GM23248 (cell line): ENCODE measurements at regions not wholly inside any gene's neighbourhood (a gene's known extent, or its start where the extent isn't known, plus 50 kb on each side); places are given as distances from the start of the nearest gene placed in this dataset.
"Not testable (repeated sequence)": the region's sequence is repeated elsewhere in the genome, so short reads cannot be mapped to it uniquely, and the experiment has no call there.

Source experiments
- DNase-seq: peaks from one replicate; pipeline ENCODE4 v3.0.0-alpha.2; 2015
- H2AFZ ChIP-seq: fragments of 200-600 bp; sonication (generic); 2 replicates; pipeline ENCODE4 v1.6.1; 2016; ENCODE audit warnings: antibody characterized with exemption
- H3F3A ChIP-seq: fragments of 200-600 bp; sonication (generic); 2 replicates; pipeline ENCODE4 v1.6.1; 2016; ENCODE audit warnings: mild to moderate bottlenecking, antibody characterized with exemption, mixed run types; ENCODE audit not compliant: insufficient read depth
- H3K27ac ChIP-seq: fragments of 200-600 bp; sonication (generic); 2 replicates; pipeline ENCODE4 v1.5.1; 2016; ENCODE audit warnings: mild to moderate bottlenecking
- H3K27me3 ChIP-seq: fragments of 200-600 bp; sonication (generic); replicated peaks from 2 replicates; pipeline ENCODE4 v1.6.1; 2016; ENCODE audit warnings: mild to moderate bottlenecking; ENCODE audit not compliant: insufficient read depth
- H3K36me3 ChIP-seq: fragments of 200-600 bp; sonication (generic); 2 replicates; pipeline ENCODE4 v1.6.1; 2016; ENCODE audit warnings: low read depth, mild to moderate bottlenecking
- H3K4me1 ChIP-seq: fragments of 200-600 bp; sonication (generic); 2 replicates; pipeline ENCODE4 v1.6.1; 2016; ENCODE audit warnings: mild to moderate bottlenecking; ENCODE audit not compliant: insufficient read depth
- H3K4me2 ChIP-seq: fragments of 200-600 bp; sonication (generic); one replicate; pipeline ENCODE4 v1.6.1; 2016; ENCODE audit warnings: mild to moderate bottlenecking; ENCODE audit not compliant: unreplicated experiment
- H3K4me3 ChIP-seq: fragments of 200-600 bp; sonication (generic); 2 replicates; pipeline ENCODE4 v1.5.1; 2016; ENCODE audit warnings: mild to moderate bottlenecking
- H3K79me2 ChIP-seq: fragments of 200-600 bp; sonication (generic); 2 replicates; pipeline ENCODE4 v1.6.1; 2016; ENCODE audit warnings: mild to moderate bottlenecking; ENCODE audit not compliant: insufficient read depth
- H3K9ac ChIP-seq: fragments of 200-600 bp; sonication (generic); 2 replicates; pipeline ENCODE4 v1.6.1; 2016; ENCODE audit warnings: mild to moderate bottlenecking
- H3K9me2 ChIP-seq: fragments of 200-600 bp; sonication (generic); 2 replicates; pipeline ENCODE4 v1.6.1; 2016; ENCODE audit warnings: mixed run types, mild to moderate bottlenecking, moderate library complexity; ENCODE audit not compliant: insufficient read depth
- H3K9me3 ChIP-seq: fragments of 200-600 bp; sonication (generic); one replicate; pipeline ENCODE4 v1.6.1; 2017; ENCODE audit warnings: low read depth
- H4K20me1 ChIP-seq: fragments of 200-600 bp; sonication (generic); 2 replicates; pipeline ENCODE4 v1.6.0; 2016; ENCODE audit not compliant: insufficient read depth
- EZH2 ChIP-seq: fragments of 200-600 bp; sonication (generic); IDR thresholded peaks from 2 replicates; pipeline ENCODE4 v1.6.1; 2018; ENCODE audit warnings: antibody characterized with exemption, mild to moderate bottlenecking; ENCODE audit not compliant: insufficient read depth, poor library complexity, severe bottlenecking
- EZH2phosphoT487 ChIP-seq: fragments of 200-600 bp; sonication (generic); IDR thresholded peaks from 2 replicates; pipeline ENCODE4 v1.6.1; 2018; ENCODE audit warnings: antibody characterized with exemption, moderate library complexity, mild to moderate bottlenecking, low read depth; ENCODE audit not compliant: insufficient read depth
- WGBS, 2 experiments: methylation state at CpG; one replicate each; pipeline ENCODE4 v1.1.6; 2015 to 2017; ENCODE audit warnings: low lambda C conversion rate in 2 of 2, low coverage in 1 of 2; ENCODE audit errors: missing lambda C conversion rate in 2 of 2; 5-methylcytosine and 5-hydroxymethylcytosine counted together
- in situ Hi-C: fragments of 300-500 bp; cut with MboI; formaldehyde crosslinking; loops from 2 replicates; pipeline ENCODE4 v1.15.0; 2020

DNA sequence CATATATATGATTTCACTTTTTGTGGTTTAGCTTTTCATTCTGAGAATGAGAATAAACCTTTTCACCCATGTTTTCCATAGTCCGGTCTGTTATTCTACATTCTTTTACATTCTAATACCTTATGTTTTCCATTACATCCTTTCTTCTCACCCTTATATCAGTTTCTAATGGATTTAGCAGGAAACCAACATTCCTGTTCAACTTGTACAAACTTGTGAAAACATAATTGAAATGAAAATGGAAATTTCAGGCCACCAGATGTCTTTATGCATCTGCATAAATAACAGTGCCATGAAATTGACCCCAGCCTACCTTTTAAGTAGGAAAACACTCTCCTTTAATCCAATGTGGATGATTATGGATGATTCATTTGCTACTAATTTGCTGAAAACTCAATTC lies 494.8 kb upstream of the ZFP42 start:
- Histone ChIP-seq H3K27me3 (no peaks in the 10 kb centered on the region), H3K9me3 (no peaks in the 10 kb centered on the region), H3K79me2 (no peaks in the 10 kb centered on the region), H3K9me2 (no peaks in the 10 kb centered on the region), H2AFZ (no peak overlapping the region), H3K4me3 (no peak overlapping the region), H3K9ac (no peak overlapping the region), H3K4me1 (no peaks in the 10 kb centered on the region), H3K27ac (no peak overlapping the region), H3F3A (no peaks in the 10 kb centered on the region), H4K20me1 (no peaks in the 10 kb centered on the region), H3K36me3 (no peaks in the 10 kb centered on the region), H3K4me2 (no peak overlapping the region)
- TF ChIP-seq EZH2phosphoT487, result no peak
- no peak for TF ChIP-seq EZH2
- in situ Hi-C loops, result no loop called here
- 55 to 65% methylated on average over 1 of the region's 1 CpG for WGBS, 2 experiments
- no peak for DNase-seq

DNA sequence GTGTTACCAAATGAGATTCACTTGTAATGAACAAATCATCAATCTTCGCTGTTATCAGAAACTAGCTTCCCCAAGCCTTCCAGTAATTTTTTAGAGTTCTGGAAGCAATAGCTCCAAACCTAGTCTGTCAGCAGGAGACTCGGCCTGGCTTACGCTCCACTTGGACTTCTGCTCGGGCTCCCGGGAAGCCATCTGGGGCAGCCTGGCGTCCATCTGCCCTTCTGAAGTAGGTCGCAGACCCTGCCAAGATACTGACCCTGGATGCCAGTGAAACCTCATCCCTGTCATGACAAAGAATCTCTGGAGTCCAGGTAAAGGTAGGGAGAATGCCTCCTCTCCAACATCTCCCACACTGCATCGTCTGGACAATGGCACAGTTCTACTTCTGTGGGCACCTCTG lies 493.8 kb upstream of the ZFP42 start:
- 46 to 50% methylated on average over 8 of the region's 8 CpGs for WGBS, 2 experiments
- in situ Hi-C loops, result no loop called here
- Histone ChIP-seq H3K36me3 (no peaks in the 10 kb centered on the region), H2AFZ (no peak overlapping the region), H3K4me1 (no peaks in the 10 kb centered on the region), H3K4me3 (no peak overlapping the region), H3K79me2 (no peaks in the 10 kb centered on the region), H3F3A (no peaks in the 10 kb centered on the region), H3K9me3 (no peaks in the 10 kb centered on the region), H3K9me2 (no peaks in the 10 kb centered on the region), H3K27me3 (no peaks in the 10 kb centered on the region), H3K4me2 (no peak overlapping the region), H4K20me1 (no peaks in the 10 kb centered on the region), H3K27ac (no peak overlapping the region), H3K9ac (no peak overlapping the region)
- no peak for DNase-seq
- TF ChIP-seq EZH2 (no peak), EZH2phosphoT487 (no peak)

DNA sequence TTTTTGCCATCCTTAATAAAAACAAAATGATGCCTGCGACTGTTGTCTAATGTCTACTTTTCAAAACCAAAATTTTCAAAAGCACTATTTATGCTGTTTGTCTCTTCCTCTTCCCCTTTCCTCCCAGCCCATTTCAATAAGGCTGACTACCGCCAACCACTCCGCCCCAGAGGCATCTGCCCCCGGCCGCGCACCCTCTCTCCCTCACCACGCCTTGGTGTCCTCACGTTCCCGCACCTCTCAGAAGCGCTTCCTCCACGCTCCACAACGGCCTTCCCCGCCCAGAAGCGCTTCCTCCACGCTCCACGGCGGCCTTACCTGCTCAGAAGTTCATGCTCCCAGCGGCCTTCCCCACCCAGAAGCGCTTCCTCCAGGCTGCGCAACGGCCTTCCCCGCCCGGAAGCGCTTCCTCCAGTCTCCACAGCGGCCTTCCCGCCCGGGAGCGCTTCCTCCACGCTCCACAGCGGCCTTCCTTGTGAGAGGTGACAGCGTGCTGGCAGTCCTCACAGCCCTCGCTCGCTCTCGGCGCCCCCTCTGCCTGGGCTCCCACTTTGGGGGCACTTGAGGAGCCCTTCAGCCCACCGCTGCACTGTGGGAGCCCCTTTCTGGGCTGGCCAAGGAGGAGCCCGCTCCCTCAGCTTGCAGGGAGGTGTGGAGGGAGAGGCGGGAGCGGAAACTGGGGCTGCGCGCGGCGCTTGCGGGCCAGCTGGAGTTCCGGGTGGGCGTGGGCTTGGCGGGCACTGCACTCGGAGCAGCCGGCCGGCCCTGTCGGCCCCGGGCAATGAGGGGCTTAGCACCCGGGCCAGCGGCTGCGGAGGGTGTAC lies 490.4 kb upstream of the ZFP42 start:
- no peak overlapping the region for H3K4me3 ChIP-seq
- H3K4me2 ChIP-seq, result no peak overlapping the region
- DNase-seq, result no peak
- H3K27me3 ChIP-seq, result no peaks in the 10 kb centered on the region
- no peak overlapping the region for H3K9ac ChIP-seq
- in situ Hi-C loops, result no loop called here
- no peaks in the 10 kb centered on the region for H3K9me2 ChIP-seq
- 78 to 80% methylated on average over 34 to 52 of the region's 55 CpGs for WGBS, 2 experiments
- no peak for TF ChIP-seq EZH2
- no peak for TF ChIP-seq EZH2phosphoT487
- no peaks in the 10 kb centered on the region for H3K79me2 ChIP-seq
- H3K36me3 ChIP-seq, result no peaks in the 10 kb centered on the region
- no peaks in the 10 kb centered on the region for H3K4me1 ChIP-seq
- no peak overlapping the region for H3K27ac ChIP-seq
- H4K20me1 ChIP-seq, result no peaks in the 10 kb centered on the region
- H2AFZ ChIP-seq, result no peak overlapping the region
- no peaks in the 10 kb centered on the region for H3F3A ChIP-seq
- H3K9me3 ChIP-seq, result no peaks in the 10 kb centered on the region

DNA sequence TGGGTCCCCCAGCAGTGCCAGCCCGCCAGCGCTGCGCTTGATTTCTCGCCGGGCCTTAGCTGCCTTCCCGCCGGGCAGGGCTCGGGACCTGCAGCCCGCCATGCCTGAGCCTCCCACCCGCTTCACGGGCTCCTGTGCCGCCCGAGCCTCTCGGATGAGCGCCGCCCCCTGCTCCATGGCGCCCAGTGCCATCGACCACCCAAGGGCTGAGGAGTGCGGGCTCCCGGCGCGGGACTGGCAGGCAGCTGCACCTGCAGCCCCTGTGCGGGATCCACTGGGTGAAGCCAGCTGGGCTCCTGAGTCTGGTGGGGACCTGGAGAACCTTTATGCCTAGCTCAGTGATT lies 489.8 kb upstream of the ZFP42 start:
- H3K27me3 ChIP-seq, H4K20me1 ChIP-seq, H3K36me3 ChIP-seq, H3K4me1 ChIP-seq, H3K9me2 ChIP-seq, H3K4me2 ChIP-seq, H3K4me3 ChIP-seq, DNase-seq, H3K27ac ChIP-seq, H3K79me2 ChIP-seq, H2AFZ ChIP-seq, in situ Hi-C loops, H3K9ac ChIP-seq, H3F3A ChIP-seq, H3K9me3 ChIP-seq: not testable (repeated sequence)
- WGBS, 2 experiments, result 75 to 80% methylated on average over 14 to 19 of the region's 23 CpGs

DNA sequence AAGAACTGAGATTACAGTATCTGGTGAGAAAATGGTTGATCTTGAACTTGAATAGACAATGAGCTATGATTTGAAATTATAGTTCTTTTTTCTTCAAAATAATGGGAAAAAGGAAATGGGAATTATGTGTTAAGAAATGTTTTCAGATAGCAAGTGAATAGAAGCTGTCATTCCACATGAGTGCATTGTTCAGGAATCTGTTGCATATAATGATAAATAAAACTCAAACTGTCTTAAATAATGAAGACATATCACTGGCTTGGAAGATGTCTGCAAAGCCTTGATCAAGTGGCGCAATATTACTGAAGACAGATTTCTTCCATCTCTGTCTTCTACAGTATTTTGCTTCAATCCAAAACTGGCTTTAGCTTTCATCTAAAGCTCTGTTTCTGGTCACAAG lies 479.3 kb upstream of the ZFP42 start:
- no peak overlapping the region for H2AFZ ChIP-seq
- WGBS, 2 experiments, result 35 to 38% methylated on average over 1 of the region's 1 CpG
- in situ Hi-C loops, result no loop called here
- TF ChIP-seq EZH2phosphoT487 (no peak), EZH2 (no peak)
- H3K9me3 ChIP-seq, result no peaks in the 10 kb centered on the region
- H3K27ac ChIP-seq, result no peak overlapping the region
- no peaks in the 10 kb centered on the region for H3K79me2 ChIP-seq
- no peak for DNase-seq
- no peak overlapping the region for H3K9ac ChIP-seq
- no peaks in the 10 kb centered on the region for H3K9me2 ChIP-seq
- no peaks in the 10 kb centered on the region for H3K27me3 ChIP-seq
- H3F3A ChIP-seq, result no peaks in the 10 kb centered on the region
- no peaks in the 10 kb centered on the region for H4K20me1 ChIP-seq
- H3K4me3 ChIP-seq, result no peak overlapping the region
- H3K4me2 ChIP-seq, result no peak overlapping the region
- no peaks in the 10 kb centered on the region for H3K4me1 ChIP-seq
- no peaks in the 10 kb centered on the region for H3K36me3 ChIP-seq
